CD14-positive monocyte (primary cell): ENCODE measurements at regions not wholly inside any gene's neighbourhood (a gene's known extent, or its start where the extent isn't known, plus 50 kb on each side); places are given as distances from the start of the nearest gene placed in this dataset.

ENCODE experiments used
- DNase-seq, 3 donors: peaks; one replicate each; pipeline ENCODE4 v3.0.0-alpha.2; 2011 to 2022
- H2AFZ ChIP-seq: 2 replicates; pipeline ENCODE4 v1.6.0; 2012; ENCODE audit warnings: mild to moderate bottlenecking, low read depth, low read length, inconsistent platforms; ENCODE audit not compliant: insufficient read depth, poor library complexity, severe bottlenecking
- H3K27ac ChIP-seq, 2 donors: 1 replicate in 1 of 2; 2 replicates in 1 of 2; pipeline ENCODE4 v1.5.1; 2012 to 2013; ENCODE audit warnings: low read length in 2 of 2, control low read depth in 1 of 2, inconsistent platforms in 1 of 2, low read depth in 1 of 2, mild to moderate bottlenecking in 1 of 2
- H3K27me3 ChIP-seq, 2 donors: one replicate each; pipeline versions ENCODE4 v1.6.0 to v1.6.1; 2011 to 2013; ENCODE audit warnings: low read length in 2 of 2; ENCODE audit not compliant: control insufficient read depth in 2 of 2, insufficient read depth in 2 of 2
- H3K36me3 ChIP-seq, 2 donors: replicated peaks in 1 of 2; 1 replicate in 1 of 2; 2 replicates in 1 of 2; pipeline versions ENCODE4 v1.5.1 to v1.6.1; 2012 to 2013; ENCODE audit warnings: low read length in 2 of 2, control low read depth in 1 of 2, inconsistent platforms in 1 of 2, mild to moderate bottlenecking in 1 of 2; ENCODE audit not compliant: insufficient read depth in 2 of 2, control insufficient read depth in 1 of 2
- H3K4me1 ChIP-seq, 2 donors: 1 replicate in 1 of 2; 2 replicates in 1 of 2; pipeline versions ENCODE4 v1.5.1 to v1.6.1; 2012 to 2013; ENCODE audit warnings: low read length in 2 of 2, control low read depth in 1 of 2, inconsistent platforms in 1 of 2, mild to moderate bottlenecking in 1 of 2, moderate library complexity in 1 of 2; ENCODE audit not compliant: insufficient read depth in 2 of 2, control insufficient read depth in 1 of 2
- H3K4me2 ChIP-seq: replicated peaks from 2 replicates; pipeline ENCODE3; 2012; ENCODE audit warnings: low read length, moderate library complexity, mild to moderate bottlenecking; ENCODE audit not compliant: poor library complexity, severe bottlenecking; ENCODE audit errors: extremely low read depth
- H3K4me3 ChIP-seq, 3 experiments: fragments of 200-600 bp in 1 of 3; sonication (generic) in 1 of 3; replicated peaks in 1 of 3; 1 replicate in 2 of 3; 2 replicates in 1 of 3; pipeline ENCODE4 v1.5.1; 2011 to 2013; ENCODE audit warnings: low read length in 3 of 3, mild to moderate bottlenecking in 3 of 3, control low read depth in 2 of 3, low read depth in 2 of 3, inconsistent platforms in 1 of 3, moderate library complexity in 1 of 3
- H3K79me2 ChIP-seq: 2 replicates; pipeline ENCODE4 v1.6.0; 2012; ENCODE audit warnings: mild to moderate bottlenecking, control low read depth, inconsistent platforms, low read length, moderate library complexity; ENCODE audit not compliant: insufficient read depth
- H3K9ac ChIP-seq: 2 replicates; pipeline ENCODE4 v1.6.0; 2017; ENCODE audit warnings: low read length, mild to moderate bottlenecking; ENCODE audit not compliant: insufficient read depth, poor library complexity, severe bottlenecking
- H3K9me3 ChIP-seq, 2 donors: replicated peaks in 1 of 2; 1 replicate in 1 of 2; 2 replicates in 1 of 2; pipeline versions ENCODE4 v1.5.1 to v1.6.1; 2012 to 2013; ENCODE audit warnings: low read length in 2 of 2, control low read depth in 1 of 2; ENCODE audit not compliant: control insufficient read depth in 1 of 2, insufficient read depth in 1 of 2
- H4K20me1 ChIP-seq: 2 replicates; pipeline ENCODE4 v1.6.0; 2012; ENCODE audit warnings: mild to moderate bottlenecking, low read length, control low read depth, moderate library complexity; ENCODE audit not compliant: insufficient read depth
- H3K27ac Mint-ChIP-seq, 7 donors: one replicate each; pipeline ENCODE4 v1.8.0; 2020; ENCODE audit warnings: mild to moderate bottlenecking in 7 of 7, mixed read lengths in 7 of 7, moderate library complexity in 6 of 7, inconsistent platforms in 2 of 7
- H3K27me3 Mint-ChIP-seq, 3 donors: one replicate each; pipeline ENCODE4 v1.8.0; 2021 to 2022; ENCODE audit warnings: low read depth in 3 of 3, mild to moderate bottlenecking in 3 of 3, mixed read lengths in 3 of 3, moderate library complexity in 3 of 3, inconsistent platforms in 1 of 3
- H3K36me3 Mint-ChIP-seq, 2 donors: one replicate each; pipeline ENCODE4 v1.8.0; 2020; ENCODE audit warnings: mixed read lengths in 2 of 2, inconsistent platforms in 1 of 2, mild to moderate bottlenecking in 1 of 2
- H3K4me1 Mint-ChIP-seq: one replicate; pipeline ENCODE4 v1.8.0; 2020; ENCODE audit warnings: mild to moderate bottlenecking, mixed read lengths
- H3K4me3 Mint-ChIP-seq, 2 donors: one replicate each; pipeline ENCODE4 v1.8.0; 2020; ENCODE audit warnings: mild to moderate bottlenecking in 2 of 2, mixed read lengths in 2 of 2, moderate library complexity in 1 of 2
- H3K9me3 Mint-ChIP-seq, 7 donors: one replicate each; pipeline ENCODE4 v1.8.0; 2020 to 2022; ENCODE audit warnings: mixed read lengths in 7 of 7, mild to moderate bottlenecking in 6 of 7, moderate library complexity in 6 of 7, inconsistent platforms in 2 of 7
- WGBS: methylation state at CpG from one replicate; pipeline ENCODE4 v1.1.5; 2013; ENCODE audit warnings: missing lambda C conversion rate; ENCODE audit not compliant: insufficient coverage; 5-methylcytosine and 5-hydroxymethylcytosine counted together
- intact Hi-C, 2 donors: fragments of 100-400 bp; cut with micrococcal nuclease; formaldehyde crosslinking; loops; one replicate each; pipeline versions ENCODE4 v1.15.0 to v1.15.1; 2023
- TF ChIP-seq, protein P1 (sequence below): fragments of 200-600 bp; IDR thresholded peaks from one replicate; pipeline ENCODE4 v1.8.0; 2022; ENCODE audit warnings: antibody characterized with exemption, mild to moderate bottlenecking

DNA sequence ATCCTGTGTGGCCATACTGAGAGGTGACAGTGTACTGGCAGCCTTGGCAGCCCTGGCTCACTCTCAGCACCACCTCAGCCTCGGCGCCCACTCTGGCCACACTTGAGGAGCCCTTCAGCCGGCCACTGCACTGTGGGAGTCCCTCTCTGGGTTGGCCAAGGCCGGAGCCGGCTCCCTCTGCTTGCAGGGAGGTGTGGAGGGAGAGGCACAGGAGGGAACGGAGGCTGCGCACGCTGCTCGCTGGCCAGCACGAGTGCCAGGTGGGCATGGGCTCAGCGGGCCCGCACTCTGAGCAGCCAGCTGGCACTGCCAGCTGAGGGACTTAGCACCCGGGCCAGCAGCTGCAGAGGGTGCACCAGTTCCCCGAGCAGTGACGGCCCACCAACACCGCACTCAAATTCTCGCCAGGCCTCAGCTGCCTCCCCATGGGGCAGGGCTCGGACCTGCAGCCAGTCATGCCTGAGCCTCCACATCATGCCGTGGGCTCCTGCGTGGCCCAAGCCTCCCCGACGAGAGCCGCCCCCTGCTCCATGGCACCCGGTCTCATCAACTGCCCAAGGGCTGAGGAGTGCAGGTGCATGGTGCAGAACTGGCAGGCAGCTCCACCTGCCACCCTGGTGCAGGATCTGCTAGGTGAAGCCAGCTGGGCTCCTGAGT, 184.4 kb upstream of the TOX3 start:
- no peaks in the 10 kb centered on the region for H3K79me2 ChIP-seq
- no peaks in the 10 kb centered on the region for H3K36me3 Mint-ChIP-seq
- no peak overlapping the region for H3K27ac ChIP-seq
- H2AFZ ChIP-seq, result no peak overlapping the region
- H3K4me1 Mint-ChIP-seq, result peaks cover 33% of the 10 kb centered on the region
- H3K27me3 ChIP-seq, result no peaks in the 10 kb centered on the region
- peaks cover 0 to 9% (median 5%) of the 10 kb centered on the region in 3 donors for H3K27me3 Mint-ChIP-seq
- H3K9ac ChIP-seq, result no peak overlapping the region
- intact Hi-C loops, result no loop called here
- DNase-seq, result no peak
- H3K36me3 ChIP-seq, result no peaks in the 10 kb centered on the region
- 95% methylated on average over 21 of the region's 24 CpGs for WGBS
- peaks cover 27 to 28% of the 10 kb centered on the region in 2 donors for H3K4me1 ChIP-seq
- H4K20me1 ChIP-seq, result no peaks in the 10 kb centered on the region
- H3K4me3 ChIP-seq, result no peak overlapping the region
- no peak overlapping the region for H3K4me2 ChIP-seq
- H3K27ac Mint-ChIP-seq, result no peak overlapping the region
- H3K9me3 ChIP-seq, result peaks cover 0 to 9% of the 10 kb centered on the region in 2 donors
- H3K9me3 Mint-ChIP-seq, result peaks cover 10 to 31% (median 15%) of the 10 kb centered on the region in 7 donors
- TF ChIP-seq, protein P1, sequence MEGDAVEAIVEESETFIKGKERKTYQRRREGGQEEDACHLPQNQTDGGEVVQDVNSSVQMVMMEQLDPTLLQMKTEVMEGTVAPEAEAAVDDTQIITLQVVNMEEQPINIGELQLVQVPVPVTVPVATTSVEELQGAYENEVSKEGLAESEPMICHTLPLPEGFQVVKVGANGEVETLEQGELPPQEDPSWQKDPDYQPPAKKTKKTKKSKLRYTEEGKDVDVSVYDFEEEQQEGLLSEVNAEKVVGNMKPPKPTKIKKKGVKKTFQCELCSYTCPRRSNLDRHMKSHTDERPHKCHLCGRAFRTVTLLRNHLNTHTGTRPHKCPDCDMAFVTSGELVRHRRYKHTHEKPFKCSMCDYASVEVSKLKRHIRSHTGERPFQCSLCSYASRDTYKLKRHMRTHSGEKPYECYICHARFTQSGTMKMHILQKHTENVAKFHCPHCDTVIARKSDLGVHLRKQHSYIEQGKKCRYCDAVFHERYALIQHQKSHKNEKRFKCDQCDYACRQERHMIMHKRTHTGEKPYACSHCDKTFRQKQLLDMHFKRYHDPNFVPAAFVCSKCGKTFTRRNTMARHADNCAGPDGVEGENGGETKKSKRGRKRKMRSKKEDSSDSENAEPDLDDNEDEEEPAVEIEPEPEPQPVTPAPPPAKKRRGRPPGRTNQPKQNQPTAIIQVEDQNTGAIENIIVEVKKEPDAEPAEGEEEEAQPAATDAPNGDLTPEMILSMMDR, result no peak
- no peak overlapping the region for H3K4me3 Mint-ChIP-seq

DNA sequence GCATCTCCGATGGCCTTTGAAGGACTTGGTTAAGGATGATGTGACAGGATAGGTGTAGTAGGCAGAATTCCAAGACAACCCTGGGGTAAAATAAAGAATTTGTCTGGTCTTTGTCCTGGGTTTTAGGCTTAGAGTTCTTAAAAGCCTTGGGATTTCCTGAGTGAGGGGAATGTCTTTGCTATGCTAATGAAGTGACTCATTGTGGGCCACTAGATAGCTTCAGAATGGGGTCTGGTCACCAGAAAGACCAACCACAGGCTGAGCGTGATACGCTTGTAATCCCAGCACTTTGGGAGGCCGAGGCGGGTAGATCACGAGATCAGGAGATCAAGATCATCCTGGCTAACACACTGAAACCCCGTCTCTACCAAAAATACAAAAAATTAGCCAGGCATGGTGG, 182.8 kb upstream of the TOX3 start:
- Histone ChIP-seq H3K4me3 (no peak overlapping the region), H4K20me1 (no peaks in the 10 kb centered on the region), H3K4me1 (peaks cover 30 to 32% of the 10 kb centered on the region in 2 donors), H3K4me2 (no peak overlapping the region), H2AFZ (no peak overlapping the region), H3K9ac (no peak overlapping the region), H3K36me3 (no peaks in the 10 kb centered on the region), H3K27ac (no peak overlapping the region), H3K79me2 (no peaks in the 10 kb centered on the region), H3K27me3 (no peaks in the 10 kb centered on the region), H3K9me3 (peaks cover 0 to 7% of the 10 kb centered on the region in 2 donors)
- TF ChIP-seq, protein P1, result no peak
- no peak for DNase-seq
- Mint-ChIP-seq H3K27ac (no peak overlapping the region), H3K4me1 (peaks cover 37% of the 10 kb centered on the region), H3K27me3 (peaks cover 0 to 7% (median 1%) of the 10 kb centered on the region in 3 donors), H3K36me3 (no peaks in the 10 kb centered on the region), H3K4me3 (no peak overlapping the region), H3K9me3 (peaks cover 7 to 32% (median 14%) of the 10 kb centered on the region in 7 donors)
- intact Hi-C loops, result no loop called here
- WGBS, result 94% methylated on average over 7 of the region's 7 CpGs
